H1 (cell line): ENCODE measurements at regions not wholly inside any gene's neighbourhood (a gene's known extent, or its start where the extent isn't known, plus 50 kb on each side); places are given as distances from the start of the nearest gene placed in this dataset.

Source experiments
- CBX8 ChIP-seq: fragments of 300-800, 300-1000 bp; sonication (generic); IDR thresholded peaks from 2 replicates; pipeline ENCODE4 v1.7.1; 2016; ENCODE audit warnings: low read depth, low read length, borderline replicate concordance
- EP300 ChIP-seq, 2 experiments: IDR thresholded peaks; 1 replicate in 1 of 2; 2 replicates in 1 of 2; pipeline ENCODE4 v1.6.1; 2011 to 2012; ENCODE audit warnings: low read depth in 2 of 2, low read length in 2 of 2, mild to moderate bottlenecking in 2 of 2, borderline replicate concordance in 1 of 2, inconsistent platforms in 1 of 2, moderate library complexity in 1 of 2
- TF ChIP-seq, protein P1 (sequence below), 3 experiments: IDR thresholded peaks; 1 replicate in 2 of 3; 2 replicates in 1 of 3; pipeline versions ENCODE4 v1.5.1 to v1.6.1; 2011; ENCODE audit warnings: low read length in 3 of 3, mild to moderate bottlenecking in 3 of 3, inconsistent platforms in 2 of 3, low read depth in 1 of 3, moderate library complexity in 1 of 3; ENCODE audit not compliant: insufficient read depth in 1 of 3; ENCODE audit errors: control extremely low read depth in 1 of 3

DNA sequence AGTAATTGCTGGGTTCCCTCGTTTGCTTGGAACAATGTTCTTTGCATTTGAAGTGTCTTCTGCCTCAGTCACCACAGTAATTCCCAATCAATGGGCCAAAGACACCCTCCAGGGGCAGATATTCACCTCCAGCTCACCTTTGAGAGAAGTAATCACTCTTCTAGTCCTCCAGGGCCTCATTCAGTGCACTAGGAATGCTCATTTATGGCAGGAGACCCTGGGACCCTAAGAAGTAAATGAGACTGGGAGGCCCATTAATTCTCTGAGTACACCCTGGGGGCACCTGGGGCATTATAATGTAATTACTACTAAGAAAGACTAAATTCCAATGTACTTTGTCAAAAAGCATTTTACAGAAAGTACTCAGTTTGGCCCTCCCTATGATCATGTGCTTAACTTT, 158.2 kb upstream of the XYLT1 start (continued):
- TF ChIP-seq, protein P1, sequence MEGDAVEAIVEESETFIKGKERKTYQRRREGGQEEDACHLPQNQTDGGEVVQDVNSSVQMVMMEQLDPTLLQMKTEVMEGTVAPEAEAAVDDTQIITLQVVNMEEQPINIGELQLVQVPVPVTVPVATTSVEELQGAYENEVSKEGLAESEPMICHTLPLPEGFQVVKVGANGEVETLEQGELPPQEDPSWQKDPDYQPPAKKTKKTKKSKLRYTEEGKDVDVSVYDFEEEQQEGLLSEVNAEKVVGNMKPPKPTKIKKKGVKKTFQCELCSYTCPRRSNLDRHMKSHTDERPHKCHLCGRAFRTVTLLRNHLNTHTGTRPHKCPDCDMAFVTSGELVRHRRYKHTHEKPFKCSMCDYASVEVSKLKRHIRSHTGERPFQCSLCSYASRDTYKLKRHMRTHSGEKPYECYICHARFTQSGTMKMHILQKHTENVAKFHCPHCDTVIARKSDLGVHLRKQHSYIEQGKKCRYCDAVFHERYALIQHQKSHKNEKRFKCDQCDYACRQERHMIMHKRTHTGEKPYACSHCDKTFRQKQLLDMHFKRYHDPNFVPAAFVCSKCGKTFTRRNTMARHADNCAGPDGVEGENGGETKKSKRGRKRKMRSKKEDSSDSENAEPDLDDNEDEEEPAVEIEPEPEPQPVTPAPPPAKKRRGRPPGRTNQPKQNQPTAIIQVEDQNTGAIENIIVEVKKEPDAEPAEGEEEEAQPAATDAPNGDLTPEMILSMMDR (IDR thresholded peaks at IDR 0.05; ENCODE audit: control extremely low read depth in 1 of 3, insufficient read depth in 1 of 3, low read depth in 1 of 3, low read length in 3 of 3) = no peak
- no peak for TF ChIP-seq CBX8
- no peak for TF ChIP-seq EP300 (IDR thresholded peaks at IDR 0.05; ENCODE audit: borderline replicate concordance in 1 of 2, low read depth in 2 of 2, low read length in 2 of 2)
